GM19043 (cell line): ENCODE measurements at regions not wholly inside any gene's neighbourhood (a gene's known extent, or its start where the extent isn't known, plus 50 kb on each side); places are given as distances from the start of the nearest gene placed in this dataset.
"Not testable (repeated sequence)": the region's sequence is repeated elsewhere in the genome, so short reads cannot be mapped to it uniquely, and the experiment has no call there.

ENCODE experiments used
- ATAC-seq: cut with Tn5 transposase; IDR thresholded peaks from one replicate; pipeline ENCODE4 v1.9.1; 2021; ENCODE audit warnings: low read depth; ENCODE audit not compliant: unreplicated experiment

DNA sequence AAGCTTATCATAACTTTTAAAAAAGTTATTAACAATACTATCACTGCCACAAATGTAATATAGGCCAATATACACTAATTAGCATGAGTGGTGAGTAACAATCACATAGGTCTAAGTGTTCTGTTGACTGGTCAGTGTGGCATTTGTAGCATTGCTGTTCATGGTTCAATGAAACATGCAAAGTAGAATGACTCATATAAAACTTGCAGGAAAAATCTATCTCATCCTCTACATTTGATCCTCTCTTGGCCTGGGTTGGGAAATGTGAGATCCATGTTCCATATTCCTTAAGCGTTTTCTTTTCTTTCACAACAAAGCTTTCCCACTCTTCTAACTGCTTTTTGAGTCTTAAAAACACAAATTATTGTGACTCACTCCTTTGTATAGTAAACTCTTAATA, 1418.7 kb downstream of the FSTL5 start:
- no peak for ATAC-seq

DNA sequence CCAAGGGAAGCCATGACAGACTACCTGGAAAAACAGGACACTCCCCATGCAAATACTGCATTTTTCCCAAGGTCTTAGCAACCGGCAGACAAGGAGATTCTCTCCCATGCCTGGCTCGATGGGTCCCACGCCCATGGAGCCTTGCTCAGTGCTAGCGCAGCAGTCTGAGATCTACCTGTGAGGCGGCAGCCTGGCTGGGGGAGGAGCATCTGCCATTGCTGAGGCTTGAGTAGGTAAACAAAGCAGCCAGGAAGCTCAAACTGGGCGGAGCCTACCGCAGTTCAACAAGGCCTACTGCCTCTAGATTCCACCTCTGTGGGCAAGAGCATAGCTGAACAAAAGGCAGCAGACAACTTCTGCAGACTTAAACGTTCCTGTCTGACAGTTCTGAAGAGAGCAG, 1417.2 kb downstream of the FSTL5 start:
- ATAC-seq, result not testable (repeated sequence)

DNA sequence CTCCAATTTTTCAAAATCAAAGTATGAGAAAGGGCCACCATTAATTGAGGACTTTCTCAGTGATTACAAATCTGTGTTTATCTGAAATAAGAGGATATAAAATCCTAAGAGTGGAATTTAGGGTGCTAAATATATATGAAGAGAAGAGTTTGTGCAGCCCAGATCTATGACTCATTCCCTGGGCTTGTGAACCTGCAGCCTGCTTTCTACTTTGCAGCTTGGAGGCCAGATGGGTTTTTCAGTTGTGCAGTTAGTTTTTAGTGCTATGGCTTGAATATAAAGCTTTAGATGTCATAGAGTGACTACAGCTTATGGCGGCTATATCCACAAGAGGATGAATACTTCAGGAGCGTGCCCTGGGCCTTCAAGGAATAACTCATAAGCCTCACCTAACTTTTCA, 1391.1 kb downstream of the FSTL5 start:
- no peak for ATAC-seq

DNA sequence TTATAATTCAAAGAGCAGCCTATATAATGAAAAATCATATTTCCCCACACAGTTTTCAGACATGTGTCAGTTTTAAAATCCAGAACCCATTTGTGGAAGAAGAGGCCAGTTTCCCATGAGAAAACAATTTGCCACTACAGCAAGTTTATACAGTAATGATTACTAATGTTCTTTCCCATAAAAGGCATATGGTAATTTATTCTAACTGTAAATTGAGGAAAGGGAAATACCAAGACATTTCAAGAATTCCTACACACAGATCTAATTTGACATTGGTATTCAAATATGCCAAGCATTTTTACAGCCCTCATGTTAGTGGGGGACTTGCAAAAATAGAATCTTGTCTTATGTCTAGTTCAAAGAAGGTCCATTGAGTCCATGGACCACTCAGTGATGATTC, 1368.6 kb downstream of the FSTL5 start:
- ATAC-seq, result no peak

DNA sequence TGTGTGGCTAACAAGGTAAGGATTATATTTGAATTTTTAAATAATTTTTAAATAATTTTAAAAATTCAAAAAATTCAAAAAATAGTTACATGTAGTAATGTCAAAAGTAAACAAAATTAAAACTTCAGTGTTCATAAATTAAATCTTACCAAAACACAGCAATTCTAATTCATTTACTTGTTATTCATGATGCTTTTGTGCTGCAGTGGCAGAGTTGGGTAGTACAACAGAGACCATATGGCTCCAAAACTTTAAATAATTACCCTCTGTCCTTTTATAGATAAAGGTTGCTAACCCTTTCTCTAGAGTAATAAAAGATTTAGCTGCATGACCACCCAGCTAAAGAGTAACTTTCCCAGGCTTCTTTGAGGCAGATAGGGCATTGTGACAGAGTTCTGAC, 1355.6 kb downstream of the FSTL5 start:
- no peak for ATAC-seq

DNA sequence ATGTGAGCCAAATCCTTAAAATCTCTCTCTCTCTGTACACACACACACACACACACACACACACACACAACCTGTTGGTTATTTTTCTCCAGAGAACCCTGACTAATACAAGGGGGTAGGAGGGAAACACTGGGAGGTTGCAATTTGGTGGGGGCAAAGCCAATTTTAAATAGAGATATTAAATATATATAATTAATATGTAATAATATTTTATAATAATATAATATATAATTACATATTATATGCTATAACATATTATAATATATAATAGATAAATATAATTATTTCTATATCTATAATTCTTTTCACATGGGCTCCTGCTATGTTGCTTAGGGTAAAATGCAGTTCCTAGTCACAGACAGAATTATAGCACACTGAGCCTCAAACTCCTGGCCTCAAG, 1354.2 kb downstream of the FSTL5 start:
- no peak for ATAC-seq

DNA sequence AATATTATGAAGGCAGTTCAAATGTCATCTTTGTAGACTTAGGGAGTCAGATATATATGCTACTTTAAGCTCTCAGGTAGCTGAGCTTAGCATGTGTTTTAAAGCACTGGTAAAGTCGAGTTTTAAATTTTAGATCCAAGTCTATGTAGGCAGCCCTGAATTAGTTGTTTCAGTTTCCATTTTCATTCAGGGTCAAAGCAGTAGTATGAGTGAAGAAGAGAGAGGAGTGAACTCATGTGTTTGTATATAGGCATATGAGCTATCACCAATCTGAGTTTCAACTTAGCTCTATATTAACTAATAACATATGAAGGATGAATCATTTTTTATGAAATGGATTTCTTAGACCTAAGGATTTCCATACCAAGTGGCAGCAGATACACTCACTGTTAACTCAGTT, 1353.4 kb downstream of the FSTL5 start:
- ATAC-seq, result no peak

DNA sequence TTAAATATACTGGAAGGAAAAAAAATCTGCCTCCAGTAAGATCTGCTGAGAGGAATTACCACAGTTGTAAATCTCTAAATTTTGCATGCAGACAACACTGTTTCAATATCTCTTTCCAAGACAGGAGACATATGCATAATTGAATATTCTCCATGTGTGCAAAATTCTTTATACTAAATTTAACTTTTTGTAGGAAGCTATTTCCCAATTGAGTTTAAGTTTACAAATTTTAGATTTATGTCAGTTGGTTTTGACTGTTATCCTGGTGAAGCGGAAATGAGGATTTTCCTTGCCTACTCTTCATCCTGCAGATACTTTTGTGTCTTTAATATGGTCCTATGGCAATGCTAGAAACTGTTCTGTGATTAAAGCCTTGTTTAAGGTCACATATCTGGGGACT, 1352.9 kb downstream of the FSTL5 start:
- no peak for ATAC-seq

DNA sequence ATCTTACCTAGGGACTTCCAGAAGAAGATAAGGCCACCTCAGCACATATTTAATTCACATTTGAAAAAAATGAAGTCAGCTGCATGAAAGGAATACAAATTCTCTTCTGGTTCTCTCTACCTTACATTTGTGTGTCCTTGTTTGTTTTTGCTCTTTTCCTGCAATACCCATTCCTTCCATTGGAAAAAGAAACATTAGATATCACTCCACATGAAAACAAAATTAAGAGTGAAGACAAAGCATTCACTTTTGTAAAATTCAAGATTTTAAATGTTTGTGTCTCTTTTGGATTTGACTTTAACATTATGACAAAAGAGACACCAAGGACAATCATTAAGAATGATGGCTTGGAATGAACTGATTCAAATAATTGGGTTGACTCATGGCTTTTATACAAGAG, 1351.8 kb downstream of the FSTL5 start:
- ATAC-seq, result no peak

DNA sequence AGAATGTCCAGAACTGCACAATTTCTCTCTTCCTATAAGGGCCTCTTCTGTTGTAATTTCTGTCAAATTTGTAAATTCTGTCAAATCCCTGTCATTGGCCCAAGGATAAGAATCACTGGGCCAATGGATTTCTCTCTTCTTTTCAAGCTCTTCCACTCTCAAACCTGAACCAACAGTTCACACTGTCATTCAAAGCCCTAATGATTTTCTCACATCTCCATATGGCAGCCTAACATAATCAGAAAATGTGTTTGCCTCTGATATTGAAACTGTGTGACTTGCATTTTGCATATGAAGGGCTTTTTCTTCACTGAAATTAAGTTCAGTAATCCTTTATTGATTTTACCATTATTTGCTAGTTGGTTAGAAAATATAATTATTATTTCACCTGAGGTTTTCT, 1349.1 kb downstream of the FSTL5 start:
- no peak for ATAC-seq

DNA sequence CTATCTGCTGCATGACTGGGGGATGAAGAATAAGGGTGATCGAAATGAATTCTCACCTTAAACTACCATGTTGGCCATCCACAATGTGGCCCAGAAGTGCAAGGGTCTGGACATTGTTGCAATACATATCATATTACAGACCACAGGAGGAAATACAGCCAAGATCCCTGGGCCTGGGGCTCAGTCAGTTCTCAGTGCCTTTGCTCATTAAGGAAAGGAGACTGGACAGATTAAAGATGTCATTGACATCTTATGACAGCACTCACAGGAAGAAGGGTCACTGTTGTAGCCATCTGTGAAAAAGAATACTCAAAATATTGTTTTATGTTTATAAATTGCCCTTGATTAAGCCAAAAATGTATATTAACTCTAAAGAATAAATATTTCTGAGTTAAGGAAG, 1345.2 kb downstream of the FSTL5 start:
- no peak for ATAC-seq

DNA sequence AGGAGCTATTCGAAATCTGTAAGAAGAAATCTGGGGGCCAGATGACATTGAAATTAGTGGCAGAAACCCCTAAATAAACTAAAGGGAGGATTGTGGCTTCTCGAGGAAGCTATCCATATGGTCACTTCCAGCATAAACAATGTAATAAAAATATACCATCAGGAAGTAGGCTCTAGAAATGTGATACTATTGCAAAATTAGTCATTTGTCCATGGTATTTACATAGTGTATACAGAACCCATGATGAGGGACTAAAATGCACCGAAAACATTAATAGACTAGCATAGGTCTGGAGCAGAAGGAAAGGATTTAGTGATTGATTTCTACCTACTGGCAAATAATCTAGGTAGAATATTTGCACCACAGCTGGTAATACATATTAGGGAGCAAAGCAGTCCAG, 1344.0 kb downstream of the FSTL5 start:
- ATAC-seq, result no peak

DNA sequence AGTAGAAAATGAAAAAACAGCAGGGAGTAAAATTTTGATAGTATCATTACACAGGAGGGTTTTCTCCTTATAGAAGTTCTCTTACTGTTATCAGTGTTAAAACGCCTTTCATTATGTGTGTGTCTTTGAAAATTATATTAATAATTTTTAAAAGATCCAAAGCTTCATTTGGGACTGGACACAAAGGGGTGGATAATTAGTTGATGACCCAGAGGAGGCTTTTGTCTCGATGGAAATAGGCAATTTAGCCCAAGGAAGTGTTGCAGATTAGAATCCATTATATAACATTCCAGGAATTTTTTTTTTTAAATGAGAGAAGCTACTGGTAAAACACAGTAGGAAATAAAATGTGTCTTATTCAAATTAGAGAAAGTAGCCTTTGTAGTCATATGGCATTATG, 1339.3 kb downstream of the FSTL5 start:
- no peak for ATAC-seq

DNA sequence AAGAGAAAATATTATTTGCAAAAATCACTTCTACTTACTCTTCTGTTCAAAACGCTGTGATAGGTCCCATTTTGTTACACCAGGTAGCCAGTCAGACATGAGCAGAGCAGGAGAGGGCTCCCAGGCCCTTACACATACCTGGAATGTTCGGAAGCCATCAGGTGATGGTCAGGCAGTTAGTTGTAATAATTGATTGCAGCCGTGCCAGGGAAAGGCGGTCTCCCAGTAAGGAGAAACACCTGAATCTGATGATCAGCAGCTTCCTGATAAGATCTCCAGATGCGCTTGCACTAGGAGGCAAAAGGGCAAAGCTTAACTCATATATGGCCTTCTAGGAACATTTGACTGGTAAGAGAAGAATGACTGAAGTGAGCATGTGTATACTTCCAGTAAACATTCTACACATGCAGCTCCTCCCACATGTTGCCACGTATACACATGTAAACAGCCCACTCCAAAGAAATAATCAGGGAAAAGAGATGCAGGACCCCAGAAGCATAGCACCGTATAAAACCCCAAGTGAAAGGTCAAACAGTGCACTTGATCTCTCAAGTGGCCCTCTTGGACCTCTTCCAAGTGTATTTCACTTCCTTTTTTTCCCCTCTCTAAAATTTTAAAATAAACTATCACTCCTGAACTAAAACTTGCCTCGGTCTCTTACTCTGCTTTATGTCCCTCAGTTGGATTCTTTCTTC, 1338.0 kb downstream of the FSTL5 start:
- ATAC-seq, result no peak

DNA sequence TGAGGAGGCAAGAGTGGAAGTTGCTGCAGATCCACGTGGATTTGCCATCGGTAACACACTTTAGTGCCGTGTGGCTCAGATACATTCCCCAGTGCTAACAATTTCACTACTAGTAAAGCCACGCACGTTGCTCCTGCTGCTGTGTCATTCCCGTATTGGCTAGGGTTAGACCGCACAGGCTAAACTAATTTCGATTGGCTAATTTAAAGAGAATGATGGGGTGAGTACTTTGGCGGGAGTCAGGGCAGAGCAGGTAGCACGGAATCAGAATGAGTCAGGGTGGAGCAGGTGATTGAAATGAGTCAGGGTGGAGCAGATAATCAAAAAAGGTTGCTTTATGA, 1337.5 kb downstream of the FSTL5 start:
- ATAC-seq, result no peak

DNA sequence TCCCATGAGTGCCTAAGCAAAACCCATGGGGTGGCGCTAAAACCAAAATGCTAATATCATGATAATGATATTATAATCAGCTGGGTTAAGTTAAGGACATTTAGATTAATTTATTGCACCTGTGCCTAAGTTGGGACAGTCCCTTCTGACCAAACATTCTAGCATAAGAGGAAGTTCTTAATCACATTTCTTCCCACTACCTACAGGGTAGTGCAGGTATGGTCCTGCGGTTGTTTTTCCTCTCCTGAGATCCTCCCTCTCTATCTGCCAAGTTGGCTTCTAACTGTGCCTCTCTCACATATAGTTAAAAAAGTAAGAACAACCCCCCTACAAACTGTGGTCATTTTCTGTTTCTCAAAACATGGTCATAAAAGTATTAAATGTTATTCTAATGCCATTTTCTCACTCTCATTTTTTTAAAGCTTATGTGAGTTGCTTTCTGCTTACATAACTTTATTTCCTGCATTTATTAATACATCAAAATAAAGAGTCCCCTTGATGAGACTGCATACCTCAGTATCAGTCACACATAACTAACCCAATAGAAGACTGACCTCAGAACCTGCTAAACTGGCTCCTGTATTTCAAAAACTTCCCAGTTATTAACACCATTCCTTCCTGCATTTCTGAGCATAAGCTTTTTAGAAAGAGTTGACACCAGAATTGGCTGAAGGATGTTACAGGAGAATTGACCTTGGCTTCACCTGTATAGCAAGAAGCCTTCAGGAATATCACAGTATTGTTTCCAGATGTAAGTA, 1332.5 kb downstream of the FSTL5 start:
- ATAC-seq, result no peak

DNA sequence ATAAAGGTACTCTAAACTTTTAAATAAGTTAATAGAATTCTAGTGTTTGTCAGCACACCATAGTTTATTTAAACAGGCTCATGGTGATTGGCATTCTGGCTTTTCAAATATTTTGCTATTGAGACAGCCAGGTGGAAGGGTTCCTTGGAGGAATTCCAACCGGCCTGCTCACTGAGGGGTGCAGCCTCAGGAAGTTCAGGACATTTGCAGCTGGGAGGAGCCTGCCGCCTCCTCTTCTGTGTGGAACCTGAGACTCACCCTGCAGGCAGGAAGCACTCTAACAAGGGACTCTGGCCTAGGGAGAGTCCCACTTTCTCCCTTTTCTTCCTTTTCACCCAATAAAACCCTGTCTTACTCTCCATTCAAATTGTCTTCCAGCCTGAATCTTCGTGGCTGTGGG, 1328.0 kb downstream of the FSTL5 start:
- no peak for ATAC-seq

DNA sequence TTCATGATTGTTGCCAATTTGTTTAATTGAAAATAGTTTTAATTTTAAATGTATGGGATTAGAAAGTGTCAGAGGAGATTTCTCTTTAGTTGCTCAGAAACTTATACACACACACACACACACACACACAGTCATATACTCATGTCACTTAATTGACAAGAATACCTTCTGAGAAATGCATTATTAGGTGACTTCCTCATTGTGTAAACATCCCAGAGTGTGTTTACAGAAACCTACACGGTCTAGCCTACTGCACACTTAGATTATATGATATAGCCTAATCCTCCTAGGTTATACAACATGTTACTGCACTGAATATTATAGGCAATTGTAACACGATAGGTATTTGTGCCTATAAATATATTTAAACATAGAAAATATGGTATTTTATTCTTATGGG, 1327.4 kb downstream of the FSTL5 start:
- ATAC-seq, result no peak

DNA sequence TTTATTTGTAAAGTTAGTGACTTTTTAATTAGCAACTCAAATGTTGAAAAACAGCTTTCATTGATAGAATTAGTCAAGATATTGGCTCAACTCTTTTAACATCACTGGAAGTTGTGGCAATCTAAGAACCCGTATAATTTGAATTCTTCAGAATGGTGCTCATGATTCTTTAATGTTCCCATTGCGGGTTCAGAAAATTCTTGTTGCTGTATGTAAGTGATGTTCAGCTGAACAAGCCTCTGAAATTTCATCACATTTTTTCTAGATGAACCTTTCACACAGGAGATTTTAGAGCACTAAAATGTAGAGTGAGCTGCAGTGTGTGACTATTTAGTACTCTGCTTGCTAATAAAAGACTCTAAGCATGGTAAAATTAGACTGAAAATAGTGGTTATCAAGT, 1317.7 kb downstream of the FSTL5 start:
- no peak for ATAC-seq

DNA sequence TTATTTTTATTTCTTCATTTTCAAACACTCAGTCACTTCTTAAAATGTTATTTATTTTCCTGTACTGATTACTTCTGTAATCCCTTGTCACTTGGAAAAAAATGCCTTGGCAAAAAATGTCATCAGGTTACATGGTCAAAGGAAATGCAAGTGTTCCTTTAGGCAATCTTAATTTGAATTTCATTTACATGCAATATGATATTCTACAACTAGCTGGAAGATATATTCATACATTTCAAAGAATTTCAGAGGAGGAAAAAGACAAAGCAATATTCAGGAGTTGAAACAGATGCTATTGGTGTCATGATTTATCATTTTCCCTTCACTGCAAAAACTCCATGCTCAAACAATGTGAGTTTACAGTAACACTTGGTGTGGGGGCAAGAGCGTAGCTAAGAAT, 1316.6 kb downstream of the FSTL5 start:
- no peak for ATAC-seq

DNA sequence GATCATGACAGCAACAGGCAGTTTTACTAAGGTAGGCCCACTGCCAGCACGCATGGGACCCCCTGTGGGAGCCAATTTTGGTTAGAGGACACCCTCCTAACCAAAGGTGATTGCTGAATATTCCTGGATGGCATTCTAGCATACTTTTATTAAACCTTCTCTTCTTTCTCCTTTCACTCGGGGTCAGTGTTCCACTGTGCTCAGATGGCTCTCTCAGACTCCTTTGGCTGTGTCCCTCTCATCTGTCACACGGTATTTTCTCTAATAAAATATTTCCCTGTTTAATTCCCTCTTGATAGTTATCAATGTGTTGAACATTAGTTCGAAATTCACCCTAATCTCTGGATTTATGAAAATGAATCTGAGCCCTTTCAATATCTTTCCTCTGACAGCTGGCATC, 1315.3 kb downstream of the FSTL5 start:
- no peak for ATAC-seq

DNA sequence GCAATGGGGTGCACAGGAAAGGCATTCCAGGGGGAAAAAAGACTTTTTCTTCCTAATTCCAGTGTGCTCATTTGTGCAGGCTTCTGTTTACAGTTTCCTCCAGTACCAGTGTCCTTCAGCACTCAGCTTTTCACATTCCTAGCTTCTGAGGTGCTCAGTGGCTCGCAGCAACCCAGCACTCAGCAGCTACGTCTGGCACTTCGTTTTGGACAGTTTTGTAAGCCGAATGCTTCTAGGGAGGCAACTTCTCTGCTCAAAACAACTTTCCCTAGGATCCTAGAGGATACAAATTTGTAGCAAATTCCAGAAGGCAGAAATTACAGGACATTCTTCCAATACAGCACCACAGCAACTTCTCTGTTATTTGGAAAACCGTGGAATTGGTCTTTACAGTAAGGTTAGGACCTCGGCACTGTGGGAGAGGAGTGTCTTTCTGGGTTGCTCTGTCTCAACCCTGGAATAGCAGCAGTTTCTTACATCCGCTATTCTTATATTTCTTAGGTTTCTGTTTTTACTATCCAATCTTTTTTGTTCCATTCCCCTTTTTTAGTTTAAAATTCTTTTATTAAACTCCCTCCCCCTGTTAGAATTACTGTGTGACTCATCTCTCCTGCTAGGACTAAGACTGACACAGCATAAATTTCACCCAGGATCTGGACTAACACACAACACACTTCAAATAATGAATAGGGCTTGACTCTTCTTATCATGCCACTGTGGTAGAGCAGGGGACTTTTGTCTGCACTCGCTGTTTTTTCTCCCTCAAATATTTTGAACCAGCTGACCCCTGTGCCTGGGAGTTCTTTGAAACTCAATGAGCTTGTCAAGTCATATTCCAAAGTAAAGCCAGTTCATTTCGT, 1314.7 kb downstream of the FSTL5 start:
- no peak for ATAC-seq
